SK-N-SH treated with all-trans-retinoic acid at 6 μM for 48 hours (cell line): ENCODE measurements at regions not wholly inside any gene's neighbourhood (a gene's known extent, or its start where the extent isn't known, plus 50 kb on each side); places are given as distances from the start of the nearest gene placed in this dataset.

Experiments used
- CREB5 ChIP-seq: fragments of 250-450 bp; sonication (Bioruptor Pico); IDR thresholded peaks from 2 replicates; pipeline ENCODE4 v1.5.1; 2020; ENCODE audit warnings: low read depth, mild to moderate bottlenecking, moderate library complexity
- ESRRG ChIP-seq: fragments of 250-450 bp; sonication (Bioruptor Pico); IDR thresholded peaks from 2 replicates; pipeline ENCODE4 v1.6.1; 2021; ENCODE audit warnings: mild to moderate bottlenecking
- GLIS3 ChIP-seq: fragments of 250-450 bp; sonication (Bioruptor Pico); IDR thresholded peaks from 2 replicates; pipeline ENCODE4 v1.5.0; 2020; ENCODE audit warnings: mild to moderate bottlenecking, moderate library complexity
- PATZ1 ChIP-seq: fragments of 250-450 bp; sonication (Bioruptor Pico); IDR thresholded peaks from 2 replicates; pipeline ENCODE4 v1.8.0; 2020; ENCODE audit warnings: mild to moderate bottlenecking, moderate library complexity, borderline replicate concordance
- POU6F1 ChIP-seq: fragments of 250-450 bp; sonication (Bioruptor Pico); IDR thresholded peaks from 2 replicates; pipeline ENCODE4 v1.8.0; 2021; ENCODE audit warnings: low read depth, mild to moderate bottlenecking, moderate library complexity, borderline replicate concordance
- PPARA ChIP-seq: fragments of 250-450 bp; sonication (Bioruptor Pico); IDR thresholded peaks from 2 replicates; pipeline ENCODE4 v1.5.0; 2020; ENCODE audit warnings: mild to moderate bottlenecking, borderline replicate concordance
- RARB ChIP-seq: fragments of 250-450 bp; sonication (Bioruptor Pico); IDR thresholded peaks from 2 replicates; pipeline ENCODE4 v1.8.0; 2021; ENCODE audit warnings: mild to moderate bottlenecking, moderate library complexity
- ZFP3 ChIP-seq: fragments of 250-450 bp; sonication (Bioruptor Pico); IDR thresholded peaks from 2 replicates; pipeline ENCODE4 v1.5.0; 2020; ENCODE audit warnings: mild to moderate bottlenecking, moderate library complexity

- TF ChIP-seq ZFP3 (CRISPR knock-in tag) (no peak), POU6F1 (no peak), PPARA (CRISPR knock-in tag) (no peak), ESRRG (CRISPR knock-in tag) (no peak), PATZ1 (CRISPR knock-in tag) (no peak), CREB5 (CRISPR knock-in tag) (no peak), RARB (CRISPR knock-in tag) (no peak), GLIS3 (CRISPR knock-in tag) (no peak)
Measured at GRCh38 chr13:111005808-111006505, 91.1 kb upstream of the ANKRD10 start.
